Nephron (organoid): ENCODE measurements at regions not wholly inside any gene's neighbourhood (a gene's known extent, or its start where the extent isn't known, plus 50 kb on each side); places are given as distances from the start of the nearest gene placed in this dataset.

Experiments used
- H3K27ac Mint-ChIP-seq, 3 experiments: 2 replicates each; pipeline ENCODE4 v1.8.0; 2020; ENCODE audit warnings: mixed read lengths in 3 of 3, mild to moderate bottlenecking in 2 of 3, moderate library complexity in 1 of 3
- H3K27me3 Mint-ChIP-seq: 2 replicates; pipeline ENCODE4 v1.8.0; 2021; ENCODE audit warnings: low read depth, mild to moderate bottlenecking, moderate library complexity, mixed read lengths
- H3K36me3 Mint-ChIP-seq: 2 replicates; pipeline ENCODE4 v1.8.0; 2020; ENCODE audit warnings: low read depth, mixed read lengths
- H3K4me1 Mint-ChIP-seq: 2 replicates; pipeline ENCODE4 v1.8.0; 2020; ENCODE audit warnings: mixed read lengths
- H3K4me3 Mint-ChIP-seq, 3 experiments: 2 replicates each; pipeline ENCODE4 v1.8.0; 2020; ENCODE audit warnings: mild to moderate bottlenecking in 3 of 3, mixed read lengths in 3 of 3, moderate library complexity in 2 of 3
- H3K9me3 Mint-ChIP-seq: 2 replicates; pipeline ENCODE4 v1.8.0; 2020; ENCODE audit warnings: mixed read lengths
- CTCF ChIP-seq, 3 experiments: fragments of 200-600 bp; sonication (generic); IDR thresholded peaks; one replicate each; pipeline ENCODE4 v1.5.0; 2021; ENCODE audit warnings: antibody characterized with exemption in 3 of 3; ENCODE audit not compliant: unreplicated experiment in 3 of 3

DNA sequence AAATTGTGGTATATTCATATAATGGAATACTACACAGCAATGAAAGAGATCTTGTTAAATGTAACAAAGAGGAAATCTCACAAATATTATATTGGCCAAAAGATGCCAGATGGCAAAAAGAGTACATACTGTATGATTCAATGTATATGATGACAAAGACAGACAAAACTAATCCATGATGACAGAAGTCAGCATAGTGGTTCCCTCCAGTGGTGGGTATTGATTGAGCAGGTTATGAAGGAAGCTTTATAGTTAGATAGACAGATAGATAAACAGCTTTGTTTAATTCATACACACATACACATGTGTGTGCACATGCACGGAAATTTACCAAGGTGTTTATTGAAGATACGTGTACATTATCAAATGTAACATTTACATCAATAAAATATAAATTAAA is 74.4 kb upstream of the SMIM36 start:
- H3K9me3 Mint-ChIP-seq: peaks cover 3% of the 10 kb centered on the region
- H3K36me3 Mint-ChIP-seq: no peaks in the 10 kb centered on the region
- peaks cover 34% of the 10 kb centered on the region for H3K4me1 Mint-ChIP-seq
- no peak overlapping the region for H3K4me3 Mint-ChIP-seq
- TF ChIP-seq CTCF (IDR thresholded peaks at IDR 0.05; ENCODE audit: unreplicated experiment in 3 of 3): no peak
- H3K27me3 Mint-ChIP-seq: peaks cover 4% of the 10 kb centered on the region
- no peak overlapping the region for H3K27ac Mint-ChIP-seq

DNA sequence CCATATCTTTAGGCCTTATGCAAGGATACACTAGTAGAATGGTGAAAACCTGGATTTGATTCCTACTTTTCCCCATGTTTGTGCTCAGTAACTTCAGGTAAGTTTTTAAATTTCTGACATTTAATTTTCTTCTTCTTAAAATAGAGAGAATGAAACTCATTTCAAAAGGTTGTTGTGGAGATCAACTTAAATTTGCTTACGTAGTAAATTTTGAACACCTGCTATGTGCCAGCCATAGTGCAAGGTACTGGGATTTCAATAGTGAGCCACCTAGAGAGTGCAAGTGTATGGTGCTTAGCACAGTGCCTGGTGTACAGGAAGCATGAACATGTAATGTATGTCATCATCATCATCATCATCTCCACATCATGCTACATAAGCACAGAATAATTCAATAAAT is 73.6 kb upstream of the SMIM36 start:
- Mint-ChIP-seq H3K4me1 (peaks cover 30% of the 10 kb centered on the region), H3K27ac (no peak overlapping the region), H3K9me3 (no peaks in the 10 kb centered on the region), H3K36me3 (no peaks in the 10 kb centered on the region), H3K27me3 (peaks cover 4% of the 10 kb centered on the region), H3K4me3 (no peak overlapping the region)
- no peak for TF ChIP-seq CTCF (IDR thresholded peaks at IDR 0.05; ENCODE audit: unreplicated experiment in 3 of 3)

DNA sequence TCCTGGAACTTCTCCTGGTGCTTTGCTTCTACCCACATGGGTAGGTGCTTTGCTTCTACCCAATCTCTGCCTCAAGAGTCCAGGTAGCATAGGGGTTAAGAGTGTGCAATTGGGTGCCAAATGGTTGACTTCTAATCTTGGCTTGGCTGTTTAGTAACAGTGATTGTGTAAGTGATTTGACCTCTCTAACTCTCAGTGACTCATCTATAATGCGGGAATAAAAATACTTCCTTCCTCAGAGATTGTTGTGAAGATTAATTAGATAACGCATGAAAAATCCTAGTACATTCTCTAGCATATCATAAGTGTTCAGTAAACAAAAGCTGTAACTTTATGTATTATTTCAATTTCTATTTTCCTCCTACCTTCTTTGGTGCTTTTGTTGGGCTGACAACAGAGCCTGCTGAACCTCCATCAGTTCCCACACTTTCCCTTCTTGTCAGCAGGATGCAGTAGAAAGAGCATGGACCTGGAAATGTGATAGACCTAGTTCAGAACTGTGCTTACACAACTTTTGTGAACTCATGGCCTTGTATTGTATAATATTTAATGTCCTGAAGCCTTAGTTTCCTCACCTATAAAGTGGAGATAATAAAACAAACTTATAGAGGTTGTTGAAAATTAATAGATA is 72.9 kb upstream of the SMIM36 start:
- Mint-ChIP-seq H3K27ac (no peak overlapping the region), H3K36me3 (no peaks in the 10 kb centered on the region), H3K4me3 (no peak overlapping the region), H3K9me3 (no peaks in the 10 kb centered on the region), H3K27me3 (peaks cover 4% of the 10 kb centered on the region), H3K4me1 (peaks cover 26% of the 10 kb centered on the region)
- TF ChIP-seq CTCF (IDR thresholded peaks at IDR 0.05; ENCODE audit: unreplicated experiment in 3 of 3): no peak

GRCh38 chr17:55582897-55583296 is 71.6 kb upstream of the SMIM36 start:
- H3K4me3 Mint-ChIP-seq: no peak overlapping the region
- H3K4me1 Mint-ChIP-seq: peaks cover 13% of the 10 kb centered on the region
- no peaks in the 10 kb centered on the region for H3K9me3 Mint-ChIP-seq
- no peaks in the 10 kb centered on the region for H3K36me3 Mint-ChIP-seq
- no peak for TF ChIP-seq CTCF (IDR thresholded peaks at IDR 0.05; ENCODE audit: unreplicated experiment in 3 of 3)
- H3K27me3 Mint-ChIP-seq: peaks cover 4% of the 10 kb centered on the region
- H3K27ac Mint-ChIP-seq: no peak overlapping the region

- no peaks in the 10 kb centered on the region for H3K36me3 Mint-ChIP-seq
- TF ChIP-seq CTCF (IDR thresholded peaks at IDR 0.05; ENCODE audit: unreplicated experiment in 3 of 3): no peak
These were observed 69.4 kb upstream of the SMIM36 start for GRCh38 chr17:55580596-55581133.

DNA sequence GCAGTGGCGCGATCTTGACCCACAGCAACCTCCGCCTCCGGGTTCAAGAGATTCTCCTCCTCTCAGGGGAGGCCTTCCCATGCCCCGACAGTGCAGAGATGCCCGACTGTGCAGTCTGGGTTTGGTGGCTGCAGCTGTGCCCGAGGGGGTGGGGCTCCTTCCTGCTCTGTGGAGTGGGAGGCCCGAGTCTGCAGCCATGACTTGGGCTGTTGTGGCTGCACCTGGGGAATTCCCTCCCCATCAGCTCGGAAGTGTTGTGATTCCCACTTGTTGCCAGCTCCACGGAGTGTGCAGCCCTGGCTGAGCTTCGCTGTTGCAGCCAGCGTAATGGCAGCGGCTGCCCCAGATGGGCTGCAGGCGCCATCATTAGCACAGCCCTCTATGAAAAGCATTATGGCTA is 66.4 kb upstream of the SMIM36 start:
- peaks cover 4% of the 10 kb centered on the region for H3K27me3 Mint-ChIP-seq
- no peak overlapping the region for H3K4me3 Mint-ChIP-seq
- H3K9me3 Mint-ChIP-seq: no peaks in the 10 kb centered on the region
- H3K36me3 Mint-ChIP-seq: no peaks in the 10 kb centered on the region
- no peak for TF ChIP-seq CTCF (IDR thresholded peaks at IDR 0.05; ENCODE audit: unreplicated experiment in 3 of 3)
- H3K27ac Mint-ChIP-seq: no peak overlapping the region
- H3K4me1 Mint-ChIP-seq: peaks cover 7% of the 10 kb centered on the region

More at GRCh38 chr17:55580596-55581133, 69.4 kb upstream of the SMIM36 start:
- Mint-ChIP-seq H3K4me1 (no peaks in the 10 kb centered on the region), H3K27me3 (peaks cover 4% of the 10 kb centered on the region), H3K27ac (peak overlapping the region in 1 of 3 experiments; percentile 32), H3K4me3 (no peak overlapping the region), H3K9me3 (no peaks in the 10 kb centered on the region)
